CD4-positive, alpha-beta memory T cell (primary cell): ENCODE measurements at regions not wholly inside any gene's neighbourhood (a gene's known extent, or its start where the extent isn't known, plus 50 kb on each side); places are given as distances from the start of the nearest gene placed in this dataset.
"Not testable (repeated sequence)": the region's sequence is repeated elsewhere in the genome, so short reads cannot be mapped to it uniquely, and the experiment has no call there.

ENCODE experiments used
- CTCF ChIA-PET: fragments of 350-600 bp; sonication (Branson Sonifier 250); formaldehyde crosslinking; loops from one replicate; lab custom pipeline; 2021; ENCODE audit warnings: inconsistent platforms; ENCODE audit not compliant: partially characterized antibody; lab: Charles Lee
- POLR2A ChIA-PET: fragments of 350-600 bp; sonication (Branson Sonifier 250); formaldehyde crosslinking; loops from one replicate; lab custom pipeline; 2021; ENCODE audit not compliant: partially characterized antibody; lab: Charles Lee
- DNase-seq, 5 donors: peaks; one replicate each; pipeline versions ENCODE4 v3.0.0 to v3.0.0-alpha.2; 2020 to 2022; ENCODE audit warnings: mixed read lengths in 1 of 5
- H3K27ac ChIP-seq: one replicate; pipeline ENCODE4 v1.7.0; 2013; ENCODE audit warnings: low read depth, low read length
- H3K27me3 ChIP-seq: 2 replicates; pipeline ENCODE4 v1.7.0; 2013; ENCODE audit warnings: mild to moderate bottlenecking, low read length, moderate library complexity; ENCODE audit not compliant: insufficient read depth
- H3K36me3 ChIP-seq: 2 replicates; pipeline ENCODE4 v1.7.0; 2013; ENCODE audit warnings: mild to moderate bottlenecking, low read length, moderate library complexity; ENCODE audit not compliant: insufficient read depth
- H3K4me1 ChIP-seq: 2 replicates; pipeline ENCODE4 v1.7.0; 2013; ENCODE audit warnings: mild to moderate bottlenecking, low read length, moderate library complexity; ENCODE audit not compliant: insufficient read depth
- H3K4me3 ChIP-seq, 2 donors: one replicate each; pipeline ENCODE4 v1.7.0; 2013; ENCODE audit warnings: low read length in 2 of 2, mild to moderate bottlenecking in 1 of 2
- H3K9me3 ChIP-seq, 2 donors: one replicate each; pipeline ENCODE4 v1.7.0; 2013; ENCODE audit warnings: low read length in 2 of 2, control low read depth in 1 of 2; ENCODE audit not compliant: control insufficient read depth in 1 of 2
- H3K27ac Mint-ChIP-seq, 7 donors: one replicate each; pipeline ENCODE4 v1.8.0; 2020 to 2021; ENCODE audit warnings: mixed read lengths in 7 of 7, mild to moderate bottlenecking in 6 of 7, inconsistent platforms in 3 of 7, moderate library complexity in 3 of 7
- H3K27me3 Mint-ChIP-seq, 2 donors: one replicate each; pipeline ENCODE4 v1.8.0; 2020 to 2021; ENCODE audit warnings: mixed read lengths in 2 of 2
- H3K36me3 Mint-ChIP-seq, 2 donors: one replicate each; pipeline ENCODE4 v1.8.0; 2020 to 2021; ENCODE audit warnings: mixed read lengths in 2 of 2, inconsistent platforms in 1 of 2, mild to moderate bottlenecking in 1 of 2
- H3K4me1 Mint-ChIP-seq, 4 donors: one replicate each; pipeline ENCODE4 v1.8.0; 2020 to 2021; ENCODE audit warnings: mixed read lengths in 4 of 4, mild to moderate bottlenecking in 1 of 4
- H3K4me3 Mint-ChIP-seq, 8 donors: one replicate each; pipeline ENCODE4 v1.8.0; 2020 to 2021; ENCODE audit warnings: mixed read lengths in 8 of 8, mild to moderate bottlenecking in 7 of 8, moderate library complexity in 6 of 8, inconsistent platforms in 3 of 8
- H3K9me3 Mint-ChIP-seq, 8 donors: one replicate each; pipeline ENCODE4 v1.8.0; 2020 to 2021; ENCODE audit warnings: mixed read lengths in 8 of 8, mild to moderate bottlenecking in 5 of 8, inconsistent platforms in 3 of 8, moderate library complexity in 1 of 8
- intact Hi-C: fragments of 100-400 bp; cut with micrococcal nuclease; formaldehyde crosslinking; loops from one replicate; pipeline ENCODE4 v1.15.1; 2023

DNA sequence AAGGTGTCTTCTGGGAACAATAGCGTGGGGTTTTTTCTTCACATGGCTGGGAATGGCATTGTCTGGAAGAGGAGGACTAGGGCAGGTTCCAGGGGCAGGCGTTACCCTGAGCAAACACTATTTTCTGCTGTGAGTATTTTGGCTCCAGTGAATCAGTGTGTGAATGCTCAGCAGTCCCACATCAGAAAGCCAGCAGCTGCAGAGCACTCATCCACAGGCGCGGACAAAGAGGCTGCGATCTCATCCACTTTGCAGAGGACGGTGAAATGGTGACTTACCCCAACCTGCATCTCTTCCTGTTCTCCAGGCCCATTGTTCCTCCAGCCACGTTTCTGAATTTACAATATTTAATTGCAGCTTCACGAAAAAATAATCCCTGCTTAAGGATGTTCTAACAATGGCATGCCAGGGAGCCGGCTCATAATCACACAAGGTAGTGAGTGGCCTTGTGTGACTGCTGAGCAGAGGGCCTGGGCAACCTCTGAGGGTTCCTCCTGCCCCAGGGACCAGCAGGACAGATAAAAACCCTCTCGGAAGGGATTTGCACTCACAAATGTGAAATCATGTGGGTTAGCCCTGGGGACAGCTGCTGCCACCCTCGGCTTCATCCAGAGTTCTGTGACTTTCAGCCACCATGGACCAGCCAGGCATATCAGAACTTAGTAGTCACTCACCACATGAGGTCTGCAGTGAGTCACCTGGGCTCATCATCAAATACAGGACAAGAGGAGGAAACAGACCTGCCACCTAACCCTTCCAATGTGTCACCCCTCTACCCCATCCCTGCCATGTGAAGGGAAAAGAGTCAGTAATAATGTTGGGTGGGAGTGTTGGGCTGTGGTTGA lies 65.0 kb upstream of the EN2 start:
- H3K27me3 ChIP-seq, result no peaks in the 10 kb centered on the region
- Mint-ChIP-seq H3K9me3 (no peaks in the 10 kb centered on the region), H3K4me1 (no peaks in the 10 kb centered on the region), H3K36me3 (no peaks in the 10 kb centered on the region), H3K27ac (no peak overlapping the region), H3K27me3 (peaks cover 4 to 17% of the 10 kb centered on the region in 2 donors), H3K4me3 (no peak overlapping the region)
- ChIA-PET CTCF (no interaction called here), POLR2A (no interaction called here)
- no peak overlapping the region for H3K4me3 ChIP-seq
- H3K27ac ChIP-seq, result no peak overlapping the region
- no peaks in the 10 kb centered on the region for H3K9me3 ChIP-seq
- no peaks in the 10 kb centered on the region for H3K4me1 ChIP-seq
- intact Hi-C loops, result no loop called here
- no peaks in the 10 kb centered on the region for H3K36me3 ChIP-seq
- no peak for DNase-seq

GRCh38 chr7:155394413-155394812 lies 63.5 kb upstream of the EN2 start:
- no peaks in the 10 kb centered on the region for H3K9me3 ChIP-seq
- no peak overlapping the region for H3K27ac ChIP-seq
- Mint-ChIP-seq H3K9me3 (no peaks in the 10 kb centered on the region), H3K4me1 (no peaks in the 10 kb centered on the region), H3K27ac (no peak overlapping the region), H3K27me3 (peaks cover 2 to 13% of the 10 kb centered on the region in 2 donors), H3K36me3 (no peaks in the 10 kb centered on the region), H3K4me3 (no peak overlapping the region)
- CTCF ChIA-PET, result no interaction called here
- POLR2A ChIA-PET, result no interaction called here
- no peaks in the 10 kb centered on the region for H3K36me3 ChIP-seq
- no peak overlapping the region for H3K4me3 ChIP-seq
- no peak for DNase-seq
- intact Hi-C loops, result no loop called here
- no peaks in the 10 kb centered on the region for H3K27me3 ChIP-seq
- H3K4me1 ChIP-seq, result no peaks in the 10 kb centered on the region

DNA sequence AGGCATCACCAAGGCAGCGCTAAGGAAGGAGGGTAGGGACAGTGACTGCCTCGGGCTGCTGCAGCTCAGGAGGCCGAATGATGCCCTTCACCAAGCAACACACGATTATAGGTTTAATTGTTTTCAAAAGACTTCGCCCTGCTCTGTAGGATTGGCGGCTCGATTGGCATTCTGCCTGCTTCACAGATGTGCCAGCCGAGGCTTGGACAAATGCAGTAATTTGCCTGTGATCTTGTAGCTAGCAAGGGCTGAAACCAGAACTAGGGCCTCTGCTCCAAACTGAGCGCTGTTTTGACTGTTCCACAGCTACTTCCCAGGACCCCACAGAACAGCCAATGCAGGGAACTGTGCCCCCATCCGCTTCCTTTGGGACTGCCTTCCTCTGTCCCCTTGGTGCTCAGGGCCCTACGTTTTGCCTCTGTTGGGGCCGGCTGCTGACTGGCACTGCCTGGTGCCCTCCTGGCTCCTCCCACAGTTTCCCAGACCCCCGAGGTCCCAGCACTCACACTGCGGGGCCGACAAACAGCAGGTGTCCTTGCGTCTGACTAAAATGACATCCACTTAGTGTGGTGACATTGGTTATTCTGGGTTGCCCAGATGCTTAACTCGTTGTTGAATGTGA lies 62.6 kb upstream of the EN2 start:
- CTCF ChIA-PET, result interaction anchor here (1.2 kb wide), 1 partner anchor 50 kb away, joined by 3 read pairs; no protein-coding TSS in a partner anchor
- no peak overlapping the region for H3K4me3 ChIP-seq

GRCh38 chr7:155396661-155397060 lies 61.3 kb upstream of the EN2 start:
- ChIA-PET CTCF (interaction anchor here (1.2 kb wide), 1 partner anchor 51 kb away, joined by 3 read pairs; no protein-coding TSS in a partner anchor), POLR2A (no interaction called here)
- H3K4me3 Mint-ChIP-seq, result no peak overlapping the region
- H3K36me3 Mint-ChIP-seq, result no peaks in the 10 kb centered on the region
- peaks cover 0 to 12% of the 10 kb centered on the region in 2 donors for H3K27me3 Mint-ChIP-seq
- no peaks in the 10 kb centered on the region for H3K4me1 ChIP-seq
- intact Hi-C loops, result no loop called here
- H3K4me3 ChIP-seq, result no peak overlapping the region
- no peaks in the 10 kb centered on the region for H3K4me1 Mint-ChIP-seq
- H3K27ac Mint-ChIP-seq, result no peak overlapping the region
- H3K27ac ChIP-seq, result no peak overlapping the region
- H3K27me3 ChIP-seq, result no peaks in the 10 kb centered on the region
- no peak for DNase-seq
- no peaks in the 10 kb centered on the region for H3K9me3 ChIP-seq
- H3K9me3 Mint-ChIP-seq, result no peaks in the 10 kb centered on the region
- H3K36me3 ChIP-seq, result no peaks in the 10 kb centered on the region

More for the DNA sequence above, 62.6 kb upstream of the EN2 start:
- POLR2A ChIA-PET, result no interaction called here
- Mint-ChIP-seq H3K36me3 (no peaks in the 10 kb centered on the region), H3K9me3 (no peaks in the 10 kb centered on the region), H3K4me1 (no peaks in the 10 kb centered on the region), H3K27me3 (peaks cover 2 to 13% of the 10 kb centered on the region in 2 donors), H3K27ac (peak overlapping the region in 1 of 7 donors; percentile 6), H3K4me3 (no peak overlapping the region)
- DNase-seq, result no peak
- Histone ChIP-seq H3K4me1 (no peaks in the 10 kb centered on the region), H3K36me3 (no peaks in the 10 kb centered on the region), H3K27ac (no peak overlapping the region), H3K27me3 (no peaks in the 10 kb centered on the region), H3K9me3 (no peaks in the 10 kb centered on the region)
- intact Hi-C loops, result no loop called here

GRCh38 chr7:155397758-155398714 lies 59.9 kb upstream of the EN2 start:
- H3K27ac Mint-ChIP-seq, POLR2A ChIA-PET, H3K4me1 Mint-ChIP-seq, H3K27me3 ChIP-seq, H3K4me1 ChIP-seq, intact Hi-C loops, H3K27ac ChIP-seq, H3K36me3 Mint-ChIP-seq, H3K36me3 ChIP-seq, DNase-seq, H3K9me3 Mint-ChIP-seq, CTCF ChIA-PET, H3K4me3 ChIP-seq, H3K9me3 ChIP-seq, H3K4me3 Mint-ChIP-seq: not testable (repeated sequence)
- H3K27me3 Mint-ChIP-seq, result peaks cover 7 to 23% of the 10 kb centered on the region in 2 donors

DNA sequence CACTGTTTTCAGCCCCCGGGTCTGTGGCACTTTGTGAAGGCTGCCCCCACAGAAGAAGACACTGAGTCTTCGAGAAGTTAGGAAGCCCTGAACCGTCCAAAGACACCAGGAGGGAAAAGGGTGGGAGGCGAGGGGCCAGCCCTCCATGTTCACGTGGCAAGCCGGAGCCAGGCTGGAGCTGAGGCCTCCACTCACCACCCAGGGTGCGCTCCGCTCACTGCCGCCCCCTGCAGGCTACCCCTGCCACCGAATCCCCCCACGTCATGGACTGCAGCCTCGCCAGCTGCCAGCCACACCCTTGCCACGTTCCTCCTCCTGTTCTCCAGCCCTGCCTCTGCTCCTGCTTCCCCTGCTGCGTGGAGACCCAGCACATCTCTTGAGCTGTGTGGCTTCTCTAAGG lies 59.0 kb upstream of the EN2 start:
- intact Hi-C loops, result no loop called here
- Histone ChIP-seq H3K4me1 (no peaks in the 10 kb centered on the region), H3K27ac (no peak overlapping the region), H3K27me3 (no peaks in the 10 kb centered on the region), H3K4me3 (no peak overlapping the region), H3K9me3 (no peaks in the 10 kb centered on the region), H3K36me3 (no peaks in the 10 kb centered on the region)
- Mint-ChIP-seq H3K27me3 (peaks cover 9 to 25% of the 10 kb centered on the region in 2 donors), H3K4me3 (no peak overlapping the region), H3K9me3 (no peaks in the 10 kb centered on the region), H3K27ac (no peak overlapping the region), H3K4me1 (no peaks in the 10 kb centered on the region), H3K36me3 (no peaks in the 10 kb centered on the region)
- ChIA-PET CTCF (no interaction called here), POLR2A (interaction anchor here (0.6 kb wide), 1 partner anchor 10 kb away, joined by 3 read pairs; no protein-coding TSS in a partner anchor)
- DNase-seq, result no peak

DNA sequence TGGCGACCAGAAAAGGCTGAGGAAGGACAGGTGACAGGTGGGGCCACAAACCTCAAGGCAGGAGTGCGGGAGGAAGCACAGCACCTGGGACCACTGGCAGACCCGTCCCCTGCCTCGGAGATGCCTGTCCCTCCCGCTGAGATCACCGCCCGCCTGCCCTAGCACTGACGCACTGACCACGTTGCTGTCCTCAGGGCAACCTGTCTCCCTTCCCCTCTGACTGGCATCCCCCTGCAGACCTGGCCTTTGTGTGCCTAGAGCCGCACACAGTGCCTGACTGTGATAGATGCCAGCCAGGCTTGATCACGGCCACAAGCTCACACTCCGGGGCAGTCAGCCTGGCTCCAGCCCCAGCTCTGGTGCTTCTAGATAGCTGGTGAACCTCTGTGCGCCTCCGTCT lies 58.4 kb upstream of the EN2 start:
- CTCF ChIA-PET, result no interaction called here
- H3K36me3 Mint-ChIP-seq, result no peaks in the 10 kb centered on the region
- no peak overlapping the region for H3K4me3 Mint-ChIP-seq
- Histone ChIP-seq H3K27me3 (no peaks in the 10 kb centered on the region), H3K36me3 (no peaks in the 10 kb centered on the region), H3K4me3 (no peak overlapping the region), H3K27ac (no peak overlapping the region), H3K4me1 (no peaks in the 10 kb centered on the region), H3K9me3 (no peaks in the 10 kb centered on the region)
- H3K9me3 Mint-ChIP-seq, result no peaks in the 10 kb centered on the region
- no peaks in the 10 kb centered on the region for H3K4me1 Mint-ChIP-seq
- no peak for DNase-seq
- POLR2A ChIA-PET, result no interaction called here
- peaks cover 9 to 27% of the 10 kb centered on the region in 2 donors for H3K27me3 Mint-ChIP-seq
- no peak overlapping the region for H3K27ac Mint-ChIP-seq
- intact Hi-C loops, result no loop called here
